ENCODE measurements at regions not wholly inside any gene's neighbourhood (a gene's known extent, or its start where the extent isn't known, plus 50 kb on each side); places are given as distances from the start of the nearest gene placed in this dataset.

- Histone ChIP-seq H3K9me3 (ENCODE audit: control insufficient read depth, low read length) (no peaks in the 10 kb centered on the region), H3K27ac (ENCODE audit: insufficient read depth, low read length, poor library complexity, severe bottlenecking) (no peak overlapping the region), H3K4me1 (ENCODE audit: control insufficient read depth, insufficient read depth, low read length, poor library complexity, severe bottlenecking) (no peaks in the 10 kb centered on the region), H3K4me3 (ENCODE audit: insufficient read depth, low read depth, low read length, poor library complexity, severe bottlenecking) (no peak overlapping the region), H3K27me3 (replicated peaks; ENCODE audit: control insufficient read depth, insufficient read depth, low read length, poor library complexity, severe bottlenecking) (no peaks in the 10 kb centered on the region), H3K36me3 (ENCODE audit: control insufficient read depth, insufficient read depth, low read length) (no peaks in the 10 kb centered on the region)
- no peak for DNase-seq
These were observed 707.8 kb upstream of the LMCD1 start for GRCh38 chr3:7793786-7794185.

GRCh38 chr3:7798276-7798675 is 703.3 kb upstream of the LMCD1 start:
- Histone ChIP-seq H3K9me3 (ENCODE audit: control insufficient read depth, low read length) (no peaks in the 10 kb centered on the region), H3K27ac (ENCODE audit: insufficient read depth, low read length, poor library complexity, severe bottlenecking) (no peak overlapping the region), H3K27me3 (replicated peaks; ENCODE audit: control insufficient read depth, insufficient read depth, low read length, poor library complexity, severe bottlenecking) (no peaks in the 10 kb centered on the region), H3K4me1 (ENCODE audit: control insufficient read depth, insufficient read depth, low read length, poor library complexity, severe bottlenecking) (no peaks in the 10 kb centered on the region), H3K4me3 (ENCODE audit: insufficient read depth, low read depth, low read length, poor library complexity, severe bottlenecking) (no peak overlapping the region), H3K36me3 (ENCODE audit: control insufficient read depth, insufficient read depth, low read length) (no peaks in the 10 kb centered on the region)
- no peak for DNase-seq

DNA sequence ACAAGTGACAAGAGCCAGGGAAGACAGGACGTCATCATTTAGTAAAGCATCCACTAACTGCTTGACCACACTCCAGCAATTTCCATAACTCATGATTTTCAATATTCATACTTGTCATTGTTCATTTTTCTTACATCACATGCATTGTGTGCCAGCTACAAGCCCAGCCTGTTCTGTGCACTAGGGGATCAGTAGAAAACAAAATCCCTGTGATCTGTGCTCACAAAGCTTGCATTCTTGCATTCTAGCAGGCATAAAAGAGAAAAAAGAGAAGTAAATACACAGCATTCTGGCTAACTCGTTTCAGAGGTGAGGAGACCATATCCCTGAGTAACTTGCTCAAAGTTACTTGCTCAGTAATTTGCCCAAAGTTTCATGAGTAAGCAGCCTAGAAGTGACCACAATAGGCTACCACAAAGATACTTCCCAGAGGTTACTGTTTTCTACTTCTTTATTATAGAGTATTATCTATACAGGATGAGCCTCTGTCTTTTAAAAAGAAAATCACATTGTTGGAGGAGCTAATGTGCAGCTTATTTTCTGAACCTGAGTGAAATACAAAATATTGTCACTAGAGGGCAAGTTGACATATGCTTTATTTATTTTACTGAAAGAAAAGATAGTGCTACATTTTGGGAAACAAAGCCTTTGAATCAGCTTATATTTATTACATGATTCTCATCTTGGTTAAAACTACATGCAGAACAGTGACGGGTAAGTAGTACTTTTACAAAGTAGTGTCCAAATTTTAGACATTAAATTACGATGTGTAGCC is 701.4 kb upstream of the LMCD1 start:
- DNase-seq, result no peak
- Histone ChIP-seq H3K4me1 (ENCODE audit: control insufficient read depth, insufficient read depth, low read length, poor library complexity, severe bottlenecking) (no peaks in the 10 kb centered on the region), H3K4me3 (ENCODE audit: insufficient read depth, low read depth, low read length, poor library complexity, severe bottlenecking) (no peak overlapping the region), H3K27me3 (replicated peaks; ENCODE audit: control insufficient read depth, insufficient read depth, low read length, poor library complexity, severe bottlenecking) (no peaks in the 10 kb centered on the region), H3K36me3 (ENCODE audit: control insufficient read depth, insufficient read depth, low read length) (no peaks in the 10 kb centered on the region), H3K27ac (ENCODE audit: insufficient read depth, low read length, poor library complexity, severe bottlenecking) (no peak overlapping the region), H3K9me3 (ENCODE audit: control insufficient read depth, low read length) (no peaks in the 10 kb centered on the region)

- Histone ChIP-seq H3K27me3 (replicated peaks; ENCODE audit: control insufficient read depth, insufficient read depth, low read length, poor library complexity, severe bottlenecking) (no peaks in the 10 kb centered on the region), H3K4me3 (ENCODE audit: insufficient read depth, low read depth, low read length, poor library complexity, severe bottlenecking) (no peak overlapping the region), H3K36me3 (ENCODE audit: control insufficient read depth, insufficient read depth, low read length) (no peaks in the 10 kb centered on the region), H3K4me1 (ENCODE audit: control insufficient read depth, insufficient read depth, low read length, poor library complexity, severe bottlenecking) (no peaks in the 10 kb centered on the region), H3K27ac (ENCODE audit: insufficient read depth, low read length, poor library complexity, severe bottlenecking) (no peak overlapping the region), H3K9me3 (ENCODE audit: control insufficient read depth, low read length) (no peaks in the 10 kb centered on the region)
- DNase-seq, result no peak
These were observed 689.1 kb upstream of the LMCD1 start for GRCh38 chr3:7812490-7812889.

- H3K4me3 ChIP-seq (ENCODE audit: insufficient read depth, low read depth, low read length, poor library complexity, severe bottlenecking), result no peak overlapping the region
- no peaks in the 10 kb centered on the region for H3K27me3 ChIP-seq (replicated peaks; ENCODE audit: control insufficient read depth, insufficient read depth, low read length, poor library complexity, severe bottlenecking)
- no peaks in the 10 kb centered on the region for H3K9me3 ChIP-seq (ENCODE audit: control insufficient read depth, low read length)
- DNase-seq, result no peak
- no peaks in the 10 kb centered on the region for H3K36me3 ChIP-seq (ENCODE audit: control insufficient read depth, insufficient read depth, low read length)
- H3K4me1 ChIP-seq (ENCODE audit: control insufficient read depth, insufficient read depth, low read length, poor library complexity, severe bottlenecking), result no peaks in the 10 kb centered on the region
- H3K27ac ChIP-seq (ENCODE audit: insufficient read depth, low read length, poor library complexity, severe bottlenecking), result no peak overlapping the region
These were observed 688.3 kb upstream of the LMCD1 start for GRCh38 chr3:7813365-7813764.

DNA sequence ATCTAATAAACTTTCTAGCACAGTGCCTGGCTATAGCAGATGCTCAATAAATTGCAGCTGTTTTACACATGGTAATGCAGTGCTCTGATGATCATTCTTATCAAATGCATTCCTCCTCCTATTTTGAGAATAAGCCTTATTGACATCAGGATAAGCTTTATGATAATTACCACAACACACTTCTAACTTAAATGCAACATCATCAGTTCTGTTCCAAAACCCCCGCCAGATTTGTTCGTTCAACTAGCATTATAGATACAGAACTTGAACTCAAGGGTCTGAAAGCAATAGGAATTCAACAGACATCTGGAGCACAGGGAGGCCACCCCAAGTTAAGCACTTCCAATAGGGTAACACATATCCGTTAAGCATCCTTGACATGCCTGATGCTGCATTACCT is 684.4 kb upstream of the LMCD1 start:
- no peaks in the 10 kb centered on the region for H3K27me3 ChIP-seq (replicated peaks; ENCODE audit: control insufficient read depth, insufficient read depth, low read length, poor library complexity, severe bottlenecking)
- DNase-seq, result no peak
- no peak overlapping the region for H3K27ac ChIP-seq (ENCODE audit: insufficient read depth, low read length, poor library complexity, severe bottlenecking)
- no peaks in the 10 kb centered on the region for H3K4me1 ChIP-seq (ENCODE audit: control insufficient read depth, insufficient read depth, low read length, poor library complexity, severe bottlenecking)
- no peak overlapping the region for H3K4me3 ChIP-seq (ENCODE audit: insufficient read depth, low read depth, low read length, poor library complexity, severe bottlenecking)
- no peaks in the 10 kb centered on the region for H3K36me3 ChIP-seq (ENCODE audit: control insufficient read depth, insufficient read depth, low read length)
- peaks cover 4% of the 10 kb centered on the region for H3K9me3 ChIP-seq (ENCODE audit: control insufficient read depth, low read length)

GRCh38 chr3:7820969-7821368 is 680.7 kb upstream of the LMCD1 start:
- no peak for DNase-seq
- Histone ChIP-seq H3K36me3 (ENCODE audit: control insufficient read depth, insufficient read depth, low read length) (no peaks in the 10 kb centered on the region), H3K4me1 (ENCODE audit: control insufficient read depth, insufficient read depth, low read length, poor library complexity, severe bottlenecking) (no peaks in the 10 kb centered on the region), H3K9me3 (ENCODE audit: control insufficient read depth, low read length) (peaks cover 9% of the 10 kb centered on the region), H3K4me3 (ENCODE audit: insufficient read depth, low read depth, low read length, poor library complexity, severe bottlenecking) (no peak overlapping the region), H3K27ac (ENCODE audit: insufficient read depth, low read length, poor library complexity, severe bottlenecking) (no peak overlapping the region), H3K27me3 (replicated peaks; ENCODE audit: control insufficient read depth, insufficient read depth, low read length, poor library complexity, severe bottlenecking) (no peaks in the 10 kb centered on the region)

- no peaks in the 10 kb centered on the region for H3K4me1 ChIP-seq (ENCODE audit: control insufficient read depth, insufficient read depth, low read length, poor library complexity, severe bottlenecking)
- no peaks in the 10 kb centered on the region for H3K36me3 ChIP-seq (ENCODE audit: control insufficient read depth, insufficient read depth, low read length)
- no peak overlapping the region for H3K4me3 ChIP-seq (ENCODE audit: insufficient read depth, low read depth, low read length, poor library complexity, severe bottlenecking)
These were observed 679.8 kb upstream of the LMCD1 start for GRCh38 chr3:7821858-7822257.

GRCh38 chr3:7841451-7841850 is 660.2 kb upstream of the LMCD1 start:
- Histone ChIP-seq H3K36me3 (ENCODE audit: control insufficient read depth, insufficient read depth, low read length) (no peaks in the 10 kb centered on the region), H3K27me3 (replicated peaks; ENCODE audit: control insufficient read depth, insufficient read depth, low read length, poor library complexity, severe bottlenecking) (no peaks in the 10 kb centered on the region), H3K27ac (ENCODE audit: insufficient read depth, low read length, poor library complexity, severe bottlenecking) (no peak overlapping the region), H3K4me3 (ENCODE audit: insufficient read depth, low read depth, low read length, poor library complexity, severe bottlenecking) (no peak overlapping the region), H3K9me3 (ENCODE audit: control insufficient read depth, low read length) (no peaks in the 10 kb centered on the region), H3K4me1 (ENCODE audit: control insufficient read depth, insufficient read depth, low read length, poor library complexity, severe bottlenecking) (no peaks in the 10 kb centered on the region)
- no peak for DNase-seq

More at GRCh38 chr3:7821858-7822257, 679.8 kb upstream of the LMCD1 start:
- Histone ChIP-seq H3K27ac (ENCODE audit: insufficient read depth, low read length, poor library complexity, severe bottlenecking) (no peak overlapping the region), H3K27me3 (replicated peaks; ENCODE audit: control insufficient read depth, insufficient read depth, low read length, poor library complexity, severe bottlenecking) (no peaks in the 10 kb centered on the region), H3K9me3 (ENCODE audit: control insufficient read depth, low read length) (peaks cover 9% of the 10 kb centered on the region)
- DNase-seq, result no peak

DNA sequence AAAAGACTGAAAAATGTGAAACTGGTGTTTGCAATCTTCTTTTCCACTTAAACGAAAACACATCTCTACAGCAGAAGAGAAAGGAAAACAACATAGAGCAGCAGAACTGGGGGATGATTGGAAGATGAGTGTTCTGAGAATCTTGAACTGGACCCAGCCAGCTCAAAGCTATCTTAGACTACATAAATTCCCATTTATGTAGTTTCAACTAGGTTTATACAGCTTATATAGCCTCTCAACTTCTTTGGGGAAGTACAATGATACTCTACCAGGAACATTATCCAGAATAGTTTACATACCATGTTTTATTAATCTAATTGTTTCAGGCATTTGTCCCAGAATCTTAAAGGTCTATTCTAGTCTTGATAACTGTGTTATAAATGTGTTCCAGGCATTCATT is 658.2 kb upstream of the LMCD1 start:
- DNase-seq, result no peak
- H3K27ac ChIP-seq (ENCODE audit: insufficient read depth, low read length, poor library complexity, severe bottlenecking), result no peak overlapping the region
- no peaks in the 10 kb centered on the region for H3K36me3 ChIP-seq (ENCODE audit: control insufficient read depth, insufficient read depth, low read length)
- no peaks in the 10 kb centered on the region for H3K4me1 ChIP-seq (ENCODE audit: control insufficient read depth, insufficient read depth, low read length, poor library complexity, severe bottlenecking)
- no peaks in the 10 kb centered on the region for H3K27me3 ChIP-seq (replicated peaks; ENCODE audit: control insufficient read depth, insufficient read depth, low read length, poor library complexity, severe bottlenecking)
- H3K4me3 ChIP-seq (ENCODE audit: insufficient read depth, low read depth, low read length, poor library complexity, severe bottlenecking), result no peak overlapping the region
- H3K9me3 ChIP-seq (ENCODE audit: control insufficient read depth, low read length), result no peaks in the 10 kb centered on the region
